ENCODE measurements at regions not wholly inside any gene's neighbourhood (a gene's known extent, or its start where the extent isn't known, plus 50 kb on each side); places are given as distances from the start of the nearest gene placed in this dataset.

GRCh38 chr12:46461907-46462640, 89.5 kb upstream of the SLC38A2 start:
- no peak for TF ChIP-seq CTCF (IDR thresholded peaks at IDR 0.05)
- no peak for TF ChIP-seq ZFX (IDR thresholded peaks at IDR 0.05; ENCODE audit: borderline replicate concordance)
